Parathyroid adenoma (tissue), 2 donors: ENCODE measurements at regions not wholly inside any gene's neighbourhood (a gene's known extent, or its start where the extent isn't known, plus 50 kb on each side); places are given as distances from the start of the nearest gene placed in this dataset.

Experiments
- H2AFZ ChIP-seq: fragments of 300-600 bp; sonication (generic); one replicate; pipeline ENCODE4 v1.7.0; 2017; ENCODE audit warnings: antibody characterized with exemption, mild to moderate bottlenecking
- H3K27ac ChIP-seq: fragments of 300-600 bp; sonication (generic); one replicate; pipeline ENCODE4 v1.7.0; 2017
- H3K27me3 ChIP-seq: fragments of 300-600 bp; sonication (generic); one replicate; pipeline ENCODE4 v1.7.0; 2017; ENCODE audit warnings: low read length; ENCODE audit not compliant: control insufficient read depth, insufficient read depth
- H3K36me3 ChIP-seq: fragments of 300-600 bp; sonication (generic); one replicate; pipeline ENCODE4 v1.7.0; 2017; ENCODE audit warnings: low read length; ENCODE audit not compliant: control insufficient read depth, insufficient read depth
- H3K4me1 ChIP-seq: fragments of 300-600 bp; sonication (generic); one replicate; pipeline ENCODE4 v1.7.0; 2017; ENCODE audit warnings: control low read depth
- H3K4me2 ChIP-seq: fragments of 300-600 bp; sonication (generic); one replicate; pipeline ENCODE4 v1.7.0; 2017; ENCODE audit warnings: low read length
- H3K4me3 ChIP-seq: fragments of 300-600 bp; sonication (generic); one replicate; pipeline ENCODE4 v1.7.0; 2017; ENCODE audit warnings: low read depth, low read length
- H3K79me2 ChIP-seq: fragments of 300-600 bp; sonication (generic); one replicate; pipeline ENCODE4 v1.7.0; 2017; ENCODE audit warnings: control low read depth
- H3K9ac ChIP-seq: fragments of 300-600 bp; sonication (generic); one replicate; pipeline ENCODE4 v1.7.0; 2017; ENCODE audit warnings: mild to moderate bottlenecking
- H3K9me3 ChIP-seq: fragments of 300-600 bp; sonication (generic); one replicate; pipeline ENCODE4 v1.7.0; 2017; ENCODE audit warnings: low read length; ENCODE audit not compliant: control insufficient read depth
- TF ChIP-seq, protein P1 (sequence below): fragments of 300-600 bp; sonication (generic); IDR thresholded peaks from one replicate; pipeline ENCODE4 v1.7.0; 2017; ENCODE audit warnings: antibody characterized with exemption, mild to moderate bottlenecking
- donor health status: primary hyperparathyroidism.

DNA sequence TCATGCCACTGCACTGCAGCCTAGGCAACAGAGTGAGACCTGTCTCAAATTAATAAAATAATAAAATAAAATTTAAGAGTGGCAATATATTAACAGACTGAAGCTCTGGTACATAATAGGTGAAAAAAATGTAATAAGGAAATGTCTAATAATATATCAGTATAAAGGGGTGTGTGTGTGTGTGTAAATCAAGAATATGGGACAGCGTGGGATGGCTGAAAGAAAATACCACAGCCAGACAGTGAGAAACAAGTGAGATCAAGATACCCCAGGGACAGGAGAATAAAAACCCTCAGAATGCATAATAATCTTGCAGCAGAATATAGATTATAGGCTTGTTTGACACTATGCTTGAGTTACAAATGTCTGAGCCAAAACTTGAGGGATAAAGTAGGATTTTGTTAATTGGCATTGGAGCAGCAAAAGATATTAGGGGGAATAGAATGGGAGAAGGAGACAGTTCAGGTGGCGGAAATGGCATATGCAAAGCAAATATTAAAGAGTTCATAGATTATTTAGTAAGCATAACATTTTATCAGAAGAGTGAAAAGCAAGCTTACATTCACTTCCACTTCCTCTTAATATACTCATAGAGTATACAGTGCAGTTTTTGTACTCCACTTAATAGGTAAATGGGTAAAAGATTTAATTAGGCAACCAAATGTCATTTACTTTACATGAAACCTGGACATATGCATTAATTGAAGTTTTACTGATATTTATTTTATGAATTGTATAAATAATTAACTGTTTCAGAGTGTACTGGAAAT is 398.5 kb upstream of the GJE1 start:
- Histone ChIP-seq H3K79me2 (no peaks in the 10 kb centered on the region), H3K4me2 (no peak overlapping the region), H3K4me3 (no peak overlapping the region), H3K27ac (no peak overlapping the region), H3K9me3 (no peaks in the 10 kb centered on the region), H3K9ac (no peak overlapping the region), H3K4me1 (no peaks in the 10 kb centered on the region), H3K27me3 (no peaks in the 10 kb centered on the region), H2AFZ (no peak overlapping the region), H3K36me3 (no peaks in the 10 kb centered on the region)
- TF ChIP-seq, protein P1, sequence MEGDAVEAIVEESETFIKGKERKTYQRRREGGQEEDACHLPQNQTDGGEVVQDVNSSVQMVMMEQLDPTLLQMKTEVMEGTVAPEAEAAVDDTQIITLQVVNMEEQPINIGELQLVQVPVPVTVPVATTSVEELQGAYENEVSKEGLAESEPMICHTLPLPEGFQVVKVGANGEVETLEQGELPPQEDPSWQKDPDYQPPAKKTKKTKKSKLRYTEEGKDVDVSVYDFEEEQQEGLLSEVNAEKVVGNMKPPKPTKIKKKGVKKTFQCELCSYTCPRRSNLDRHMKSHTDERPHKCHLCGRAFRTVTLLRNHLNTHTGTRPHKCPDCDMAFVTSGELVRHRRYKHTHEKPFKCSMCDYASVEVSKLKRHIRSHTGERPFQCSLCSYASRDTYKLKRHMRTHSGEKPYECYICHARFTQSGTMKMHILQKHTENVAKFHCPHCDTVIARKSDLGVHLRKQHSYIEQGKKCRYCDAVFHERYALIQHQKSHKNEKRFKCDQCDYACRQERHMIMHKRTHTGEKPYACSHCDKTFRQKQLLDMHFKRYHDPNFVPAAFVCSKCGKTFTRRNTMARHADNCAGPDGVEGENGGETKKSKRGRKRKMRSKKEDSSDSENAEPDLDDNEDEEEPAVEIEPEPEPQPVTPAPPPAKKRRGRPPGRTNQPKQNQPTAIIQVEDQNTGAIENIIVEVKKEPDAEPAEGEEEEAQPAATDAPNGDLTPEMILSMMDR, result no peak

DNA sequence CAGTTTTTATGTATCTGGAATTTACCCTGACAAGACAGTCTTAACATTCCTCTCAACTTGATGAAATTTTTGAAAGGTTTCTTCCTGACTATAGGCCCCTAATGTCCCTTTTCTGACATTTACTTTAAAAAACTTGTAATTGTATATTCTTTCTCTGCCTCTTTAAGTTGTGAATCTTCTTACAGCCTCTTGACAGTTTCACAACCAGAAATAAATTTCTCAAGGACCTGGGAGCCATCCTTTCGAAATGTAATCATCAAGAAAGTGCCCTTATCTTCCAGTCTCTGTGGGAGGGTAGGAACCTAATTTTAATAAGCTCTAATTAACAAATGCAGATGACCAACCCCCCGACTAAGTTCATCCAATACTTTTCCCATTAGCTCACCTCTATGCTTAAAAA is 403.6 kb upstream of the GJE1 start:
- Histone ChIP-seq H3K79me2 (no peaks in the 10 kb centered on the region), H3K36me3 (no peaks in the 10 kb centered on the region), H2AFZ (no peak overlapping the region), H3K27ac (no peak overlapping the region), H3K4me1 (no peaks in the 10 kb centered on the region), H3K4me2 (no peak overlapping the region), H3K9ac (no peak overlapping the region), H3K27me3 (no peaks in the 10 kb centered on the region), H3K4me3 (no peak overlapping the region), H3K9me3 (no peaks in the 10 kb centered on the region)
- TF ChIP-seq, protein P1, result no peak

DNA sequence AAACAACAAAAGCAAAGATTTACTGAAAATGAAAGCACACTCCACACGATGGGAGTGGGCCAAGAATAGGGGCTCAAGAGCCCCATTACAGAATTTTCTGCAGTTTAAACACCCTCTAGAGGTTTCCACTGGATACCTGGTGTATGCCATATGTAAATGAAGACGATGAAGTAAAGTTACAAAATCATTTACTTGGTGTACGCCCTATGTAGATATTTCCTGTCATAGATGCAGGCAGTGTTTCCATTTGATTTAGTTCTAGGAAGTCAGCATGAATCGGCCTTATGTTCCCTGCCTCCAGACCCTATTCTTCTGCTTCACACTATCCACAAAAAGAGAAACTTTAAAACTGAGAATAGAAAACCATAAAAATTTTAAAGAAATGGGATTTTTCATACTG is 404.4 kb upstream of the GJE1 start:
- Histone ChIP-seq H3K4me3 (no peak overlapping the region), H3K36me3 (no peaks in the 10 kb centered on the region), H3K4me1 (no peaks in the 10 kb centered on the region), H3K79me2 (no peaks in the 10 kb centered on the region), H2AFZ (no peak overlapping the region), H3K9ac (no peak overlapping the region), H3K27me3 (no peaks in the 10 kb centered on the region), H3K27ac (no peak overlapping the region), H3K9me3 (no peaks in the 10 kb centered on the region), H3K4me2 (no peak overlapping the region)
- TF ChIP-seq, protein P1, result no peak

DNA sequence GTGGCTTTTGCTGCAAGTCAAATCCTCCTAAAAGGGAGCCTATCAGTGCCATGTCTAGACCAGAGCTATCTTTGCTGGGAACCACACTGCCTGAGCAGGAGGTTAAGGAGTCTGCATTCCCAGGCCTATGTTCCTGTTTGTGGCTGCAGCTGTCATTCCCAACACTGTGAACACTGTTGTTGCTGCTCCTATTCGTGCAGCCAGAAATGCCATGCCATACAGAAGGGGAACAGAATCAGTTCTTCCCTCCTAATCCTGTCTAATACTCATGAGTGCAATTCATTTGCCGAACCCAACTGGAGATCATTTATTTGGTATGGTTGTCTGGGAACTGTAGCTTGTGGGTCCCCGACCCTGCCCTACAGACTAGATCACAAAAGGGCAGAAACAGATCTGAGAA is 406.5 kb upstream of the GJE1 start:
- Histone ChIP-seq H3K27me3 (no peaks in the 10 kb centered on the region), H3K4me2 (no peak overlapping the region), H3K4me1 (no peaks in the 10 kb centered on the region), H3K9me3 (no peaks in the 10 kb centered on the region), H2AFZ (no peak overlapping the region), H3K4me3 (no peak overlapping the region), H3K27ac (no peak overlapping the region), H3K9ac (no peak overlapping the region), H3K36me3 (no peaks in the 10 kb centered on the region), H3K79me2 (no peaks in the 10 kb centered on the region)
- TF ChIP-seq, protein P1, result no peak

DNA sequence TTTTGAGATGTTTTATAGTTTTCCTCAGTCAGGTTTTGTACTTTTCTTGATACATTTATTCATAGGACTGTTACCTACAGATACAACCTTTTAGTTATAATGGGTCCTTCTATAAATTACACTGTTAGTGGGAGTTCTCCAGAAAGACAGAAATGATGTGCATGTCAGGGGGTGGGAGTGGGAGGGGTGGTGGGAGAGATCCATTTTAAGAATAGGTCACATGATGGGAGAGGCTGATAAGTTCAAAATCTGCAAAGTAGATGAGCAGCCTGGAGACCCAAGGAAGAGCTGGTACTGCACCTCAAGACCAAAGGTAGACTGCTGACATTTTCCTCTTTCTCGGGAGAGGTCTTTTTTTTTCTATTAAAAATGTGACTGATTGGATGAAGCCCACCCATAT is 408.0 kb upstream of the GJE1 start:
- TF ChIP-seq, protein P1, result no peak
- Histone ChIP-seq H3K9ac (no peak overlapping the region), H3K27ac (no peak overlapping the region), H2AFZ (no peak overlapping the region), H3K36me3 (no peaks in the 10 kb centered on the region), H3K9me3 (no peaks in the 10 kb centered on the region), H3K4me1 (no peaks in the 10 kb centered on the region), H3K4me3 (no peak overlapping the region), H3K79me2 (no peaks in the 10 kb centered on the region), H3K4me2 (no peak overlapping the region), H3K27me3 (no peaks in the 10 kb centered on the region)
